NCI-H2107 treated with DMSO at 0.1 percent for 48 hours (cell line): ENCODE measurements at regions not wholly inside any gene's neighbourhood (a gene's known extent, or its start where the extent isn't known, plus 50 kb on each side); places are given as distances from the start of the nearest gene placed in this dataset.
"Not testable (repeated sequence)": the region's sequence is repeated elsewhere in the genome, so short reads cannot be mapped to it uniquely, and the experiment has no call there.

Source experiments
- DNase-seq: peaks from one replicate; lab custom pipeline; 2025; ENCODE audit not compliant: unreplicated experiment; lab: John Stamatoyannopoulos, UW

GRCh38 chr12:19896534-19896933 is 457.2 kb downstream of the AEBP2 start:
- DNase-seq: no peak

- DNase-seq: no peak
These were observed 458.7 kb downstream of the AEBP2 start for GRCh38 chr12:19897900-19898408.

GRCh38 chr12:19901841-19902240 is 462.5 kb downstream of the AEBP2 start:
- no peak for DNase-seq

DNA sequence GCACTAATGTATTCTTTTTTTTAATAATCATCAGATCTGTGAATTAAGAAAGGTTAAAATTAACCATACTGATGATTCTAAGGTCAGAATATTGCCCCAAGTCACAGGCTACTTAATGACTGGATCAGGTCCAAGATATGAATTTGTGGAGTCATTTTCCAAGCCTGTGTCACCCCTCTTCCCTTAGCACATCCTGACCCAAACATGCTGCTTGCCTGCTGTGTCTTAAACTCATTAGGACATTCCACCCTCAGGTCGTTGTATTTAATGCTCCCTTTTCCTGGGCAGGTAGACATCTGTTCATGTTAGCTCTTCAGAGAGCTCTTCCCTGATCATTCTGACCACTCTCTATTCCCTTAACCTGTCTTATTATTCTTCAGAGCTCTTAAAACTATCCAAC is 463.5 kb upstream of the PDE3A start:
- no peak for DNase-seq

GRCh38 chr12:19908830-19909229 is 459.5 kb upstream of the PDE3A start:
- no peak for DNase-seq

DNA sequence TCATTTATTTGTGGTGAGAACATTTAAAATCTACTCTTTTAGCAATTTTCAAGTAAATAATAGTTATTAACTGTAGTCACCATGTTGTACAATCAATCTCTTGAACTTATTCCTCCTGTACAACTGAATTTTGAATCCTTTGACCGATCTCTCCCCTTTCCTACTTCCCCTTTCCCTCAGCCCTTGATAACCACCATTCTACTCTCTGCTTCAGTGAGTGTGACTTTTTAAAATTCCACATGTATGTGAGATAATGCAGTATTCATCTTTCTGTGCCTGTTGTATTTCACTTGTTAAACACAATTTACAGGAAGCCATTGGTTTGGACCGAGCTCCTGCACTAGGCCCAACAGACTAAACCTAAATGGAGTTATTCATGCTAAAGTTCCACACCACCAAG is 458.9 kb upstream of the PDE3A start:
- DNase-seq: no peak

- DNase-seq: no peak
These were observed 457.7 kb upstream of the PDE3A start for GRCh38 chr12:19910681-19911080.

DNA sequence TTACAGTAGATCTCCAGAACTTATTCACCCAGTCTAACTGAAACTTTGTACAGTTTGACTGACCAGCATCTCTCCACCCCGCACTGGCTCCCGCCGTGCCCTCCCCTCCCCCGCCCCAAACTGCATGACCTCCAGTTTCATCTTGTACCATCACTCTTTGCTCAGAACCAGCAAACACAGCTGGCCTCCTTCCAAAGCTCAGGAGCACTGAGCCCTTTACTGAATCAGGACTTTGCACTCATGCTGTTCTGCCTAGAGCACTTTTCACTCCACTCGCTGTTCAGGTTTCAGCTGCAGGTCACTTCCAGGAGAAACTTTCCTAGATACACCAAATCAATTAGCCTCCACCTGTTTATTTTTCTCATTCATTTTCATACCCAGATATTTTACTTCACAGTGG is 455.3 kb upstream of the PDE3A start:
- no peak for DNase-seq

DNA sequence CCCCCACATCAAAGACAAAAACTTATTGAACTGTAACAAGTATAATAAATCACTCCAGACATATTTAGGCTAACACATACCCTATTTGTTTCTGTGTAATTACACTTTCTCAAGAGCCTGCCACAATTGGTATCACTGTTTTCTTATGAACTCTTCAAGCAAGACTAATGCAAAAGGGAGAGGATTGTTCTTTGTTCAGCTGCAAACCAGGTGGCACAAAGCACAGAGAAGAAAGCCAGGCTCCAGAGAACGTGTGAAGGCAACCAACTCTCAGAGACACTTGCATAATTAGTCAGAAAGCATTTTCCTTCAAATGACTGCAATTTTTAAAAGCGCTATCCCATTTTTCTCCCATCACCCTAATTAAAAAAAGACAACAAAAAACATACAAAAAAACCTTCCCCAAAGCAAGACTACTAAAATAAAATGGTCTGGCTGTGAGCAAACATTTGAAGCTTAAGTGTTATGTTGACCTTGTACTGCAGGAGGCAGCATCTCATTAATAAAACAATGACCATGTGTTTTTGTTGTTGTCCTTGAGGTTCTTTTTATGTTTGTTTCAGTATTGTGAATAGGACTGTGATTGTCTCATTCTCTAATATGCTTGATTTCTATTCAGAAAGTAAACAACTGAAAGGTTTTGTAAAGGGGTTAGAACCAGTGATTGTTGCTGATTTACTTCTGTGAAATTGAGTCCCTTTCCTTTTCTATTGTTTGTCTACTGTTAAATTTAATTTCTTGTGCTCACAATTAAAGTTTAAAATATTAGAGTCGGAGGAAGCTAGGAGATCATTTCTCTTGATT is 452.7 kb upstream of the PDE3A start:
- DNase-seq: peak; percentile 20

DNA sequence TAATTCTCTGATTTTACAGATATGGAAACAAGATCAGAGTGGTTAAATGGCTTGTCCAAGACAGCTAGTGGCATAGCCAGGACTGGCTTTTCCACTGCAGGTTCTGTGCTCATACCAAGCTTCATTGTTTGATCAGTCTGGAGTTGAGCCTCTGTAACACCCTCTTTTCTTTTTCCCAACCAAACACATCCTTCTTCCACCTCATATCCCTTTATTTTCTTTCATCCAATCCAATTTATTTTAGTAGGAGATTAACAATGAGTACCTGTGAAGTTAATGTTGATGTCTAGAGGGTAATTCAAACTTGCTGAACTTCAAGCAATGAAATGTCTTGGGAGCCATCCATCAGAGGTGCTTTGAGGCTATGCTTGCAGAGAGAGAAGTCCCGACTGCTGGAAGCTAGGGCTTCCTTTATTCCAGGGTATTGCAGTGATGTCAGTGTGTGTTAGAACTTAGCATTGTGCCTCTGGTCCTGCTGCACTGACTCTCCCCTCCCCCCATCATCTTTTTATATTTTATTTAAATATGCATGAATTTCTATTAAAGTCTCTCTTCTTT is 452.1 kb upstream of the PDE3A start:
- no peak for DNase-seq

- DNase-seq: no peak
These were observed 451.4 kb upstream of the PDE3A start for GRCh38 chr12:19916974-19917373.

DNA sequence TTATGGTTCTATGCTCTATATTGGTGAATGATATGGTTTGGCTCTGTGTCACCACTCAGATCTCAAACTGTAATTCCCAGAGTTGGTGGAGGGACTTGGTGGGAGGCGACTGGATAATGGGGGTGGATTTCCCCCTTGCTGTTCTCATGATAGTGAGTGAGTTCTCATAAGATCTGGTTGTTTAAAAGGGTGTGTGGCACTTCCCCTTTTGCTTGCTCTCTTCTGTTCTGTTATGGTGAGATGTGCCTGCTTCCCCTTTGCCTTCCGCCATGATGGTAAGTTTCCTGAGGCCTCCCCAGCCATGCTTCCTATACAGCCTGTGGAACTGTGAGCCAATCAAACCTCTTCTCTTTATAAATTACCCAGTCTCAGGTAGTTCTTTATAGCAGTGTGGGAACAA is 446.6 kb upstream of the PDE3A start:
- DNase-seq: not testable (repeated sequence)

DNA sequence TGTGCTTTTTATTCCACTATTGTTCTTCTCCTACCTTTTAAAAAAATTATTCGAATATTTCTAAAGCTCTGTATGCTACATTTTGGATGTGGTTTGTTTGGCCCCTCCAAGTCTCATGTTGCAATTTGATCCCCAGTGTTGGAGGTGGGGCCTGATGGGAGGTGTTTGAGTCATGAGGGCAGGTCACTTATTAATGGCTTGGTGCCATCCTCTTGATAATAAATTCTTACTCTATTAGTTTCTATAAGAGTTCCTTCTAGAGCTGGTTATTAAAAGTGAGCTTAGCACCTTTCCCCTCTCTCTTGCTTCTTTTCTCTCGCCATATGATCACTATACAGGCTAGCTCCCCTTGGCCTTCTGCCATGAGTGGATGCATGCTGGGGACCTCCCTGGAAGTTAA is 445.6 kb upstream of the PDE3A start:
- no peak for DNase-seq

DNA sequence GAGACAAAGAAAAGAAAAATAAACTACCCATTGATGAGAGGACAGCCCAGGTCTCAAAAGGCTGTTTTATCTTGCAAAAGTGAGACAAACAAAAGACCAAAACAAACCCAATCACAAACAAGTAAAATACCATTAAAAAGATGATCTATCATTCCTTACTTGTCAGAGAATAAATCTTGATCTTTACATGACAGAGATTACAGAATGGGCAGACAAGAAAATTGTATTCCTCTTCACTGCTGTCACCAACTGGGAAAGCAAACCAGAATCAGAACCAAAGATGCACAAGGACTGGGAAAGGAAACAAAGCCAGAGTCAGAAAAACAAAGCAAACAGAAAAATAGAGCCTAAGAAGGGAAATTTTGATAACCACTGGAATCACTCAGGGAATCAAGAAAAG is 444.0 kb upstream of the PDE3A start:
- no peak for DNase-seq

- no peak for DNase-seq
These were observed 442.5 kb upstream of the PDE3A start for GRCh38 chr12:19925841-19926240.

DNA sequence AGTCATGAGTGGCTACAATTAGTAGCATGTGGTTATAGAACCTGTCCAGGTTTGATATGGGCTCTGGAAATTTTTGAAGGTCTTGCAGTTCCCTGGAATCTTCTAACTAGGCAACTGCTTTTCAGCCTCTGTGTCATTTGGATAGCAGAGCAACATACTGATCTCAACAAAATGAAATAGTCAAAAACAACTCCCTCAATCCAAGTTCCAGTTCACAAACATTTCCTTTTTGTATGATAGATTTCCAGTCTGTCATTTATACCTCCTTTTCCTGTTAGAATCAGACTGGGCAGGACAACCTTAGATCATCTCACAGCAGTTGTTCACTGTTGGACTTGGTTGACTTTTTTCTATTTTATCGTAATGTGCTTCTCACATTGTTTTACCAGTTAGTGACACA is 442.1 kb upstream of the PDE3A start:
- DNase-seq: no peak

DNA sequence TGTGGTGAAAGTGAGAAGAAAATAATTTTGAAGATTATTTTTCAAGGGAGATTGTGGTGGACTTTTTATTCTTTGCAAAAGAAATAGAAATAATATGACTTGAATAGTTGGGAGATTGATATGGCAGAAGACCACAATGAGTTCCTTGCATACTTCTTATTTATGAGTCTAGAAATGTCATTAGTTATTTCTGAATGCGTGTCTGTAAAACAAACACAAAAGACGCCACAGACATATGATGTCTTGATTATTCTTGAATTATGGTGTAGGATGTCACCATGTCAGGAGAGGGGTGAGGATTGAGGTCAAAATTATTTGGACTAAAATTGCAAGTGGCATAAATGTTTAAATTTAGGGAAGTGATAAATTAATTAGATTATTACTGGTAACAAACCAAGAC is 440.7 kb upstream of the PDE3A start:
- DNase-seq: no peak

DNA sequence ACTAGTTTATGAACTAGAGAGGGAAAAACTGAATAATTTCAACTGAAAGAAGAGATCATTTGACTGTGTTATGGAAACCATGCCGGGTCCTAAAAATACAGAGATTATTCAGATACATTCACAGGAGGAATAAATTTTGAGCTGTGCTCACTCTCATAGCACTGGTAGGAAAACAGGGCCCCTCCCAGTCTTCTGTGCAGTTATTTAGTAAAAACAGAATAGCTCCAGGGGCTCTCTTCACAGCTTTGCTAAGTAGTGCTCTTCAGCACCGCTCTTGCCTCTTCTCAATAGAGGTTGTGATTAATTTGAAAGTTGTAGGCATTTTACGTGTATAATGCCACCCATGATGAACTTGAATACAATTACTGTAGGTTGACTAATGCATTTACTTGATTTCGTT is 435.9 kb upstream of the PDE3A start:
- no peak for DNase-seq

DNA sequence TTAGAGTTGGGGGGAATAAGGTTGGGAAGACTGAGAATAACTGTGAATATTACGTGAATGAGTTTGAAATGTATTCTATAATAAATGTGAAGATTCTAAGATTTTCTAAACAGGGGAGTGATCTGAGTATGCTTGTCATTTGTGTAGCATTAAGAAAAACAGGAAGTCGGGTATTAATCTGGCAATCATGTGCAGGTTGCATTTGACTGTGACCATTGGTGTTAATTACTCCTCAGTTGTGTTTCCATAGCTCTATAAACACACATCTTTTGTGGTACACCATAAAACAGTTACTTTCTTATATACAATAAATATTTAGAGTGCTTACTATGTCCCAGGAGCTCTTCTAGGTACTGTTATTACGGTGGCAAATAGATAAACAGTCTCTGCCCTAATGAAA is 434.4 kb upstream of the PDE3A start:
- DNase-seq: no peak

- DNase-seq: no peak
These were observed 431.2 kb upstream of the PDE3A start for GRCh38 chr12:19937161-19937560.

DNA sequence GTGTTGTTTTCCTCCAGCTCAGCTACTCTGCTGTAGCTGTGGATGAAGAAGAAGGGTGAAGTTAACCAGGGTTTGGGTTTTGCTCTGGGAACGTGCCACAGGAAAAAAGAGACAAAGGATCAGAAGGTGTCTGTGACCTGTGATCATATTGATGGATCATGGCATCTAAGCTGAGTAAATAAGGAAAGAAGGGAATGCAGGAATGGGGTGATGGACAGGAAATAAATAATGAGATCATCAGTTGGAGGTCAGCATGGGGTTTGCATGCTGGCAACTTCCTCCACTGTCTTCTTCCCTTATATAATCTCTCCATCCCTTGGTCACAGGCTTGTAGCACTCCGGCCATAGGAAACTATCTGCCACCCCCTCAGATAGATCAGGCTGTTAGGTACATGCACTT is 430.3 kb upstream of the PDE3A start:
- no peak for DNase-seq

GRCh38 chr12:19938491-19938890 is 429.8 kb upstream of the PDE3A start:
- no peak for DNase-seq

GRCh38 chr12:19940267-19940666 is 428.1 kb upstream of the PDE3A start:
- DNase-seq: no peak
